GOT3 (cell line): ENCODE measurements at regions not wholly inside any gene's neighbourhood (a gene's known extent, or its start where the extent isn't known, plus 50 kb on each side); places are given as distances from the start of the nearest gene placed in this dataset.

Source experiments
- DNase-seq: peaks from one replicate; lab custom pipeline; 2025; ENCODE audit warnings: mixed read lengths; lab: John Stamatoyannopoulos, UW

- DNase-seq: no peak
These were observed 335.2 kb upstream of the RNF32 start for GRCh38 chr7:156305351-156305750.

GRCh38 chr7:156282816-156283215, 357.8 kb upstream of the RNF32 start:
- no peak for DNase-seq

- no peak for DNase-seq
These were observed 360.9 kb upstream of the RNF32 start for GRCh38 chr7:156279635-156280034.

GRCh38 chr7:156275292-156275691, 365.3 kb upstream of the RNF32 start:
- DNase-seq: no peak

GRCh38 chr7:156274557-156274956, 366.0 kb upstream of the RNF32 start:
- DNase-seq: no peak

- no peak for DNase-seq
These were observed 379.0 kb upstream of the RNF32 start for GRCh38 chr7:156261581-156261980.

- DNase-seq: no peak
These were observed 382.7 kb upstream of the RNF32 start for GRCh38 chr7:156257904-156258303.

- no peak for DNase-seq
These were observed 384.9 kb upstream of the RNF32 start for GRCh38 chr7:156255635-156256034.

- no peak for DNase-seq
These were observed 388.7 kb upstream of the RNF32 start for GRCh38 chr7:156251861-156252260.

- DNase-seq: no peak
These were observed 400.0 kb upstream of the RNF32 start for GRCh38 chr7:156240532-156240931.

GRCh38 chr7:156238366-156239133, 402.0 kb upstream of the RNF32 start:
- no peak for DNase-seq

- no peak for DNase-seq
These were observed 403.0 kb upstream of the RNF32 start for GRCh38 chr7:156237614-156238013.

- no peak for DNase-seq
These were observed 403.5 kb upstream of the RNF32 start for GRCh38 chr7:156236936-156237599.

- no peak for DNase-seq
These were observed 404.2 kb upstream of the RNF32 start for GRCh38 chr7:156236181-156236889.

GRCh38 chr7:156234666-156235494, 405.7 kb upstream of the RNF32 start:
- DNase-seq: no peak

GRCh38 chr7:156234192-156234591, 406.4 kb upstream of the RNF32 start:
- no peak for DNase-seq

- no peak for DNase-seq
These were observed 407.5 kb upstream of the RNF32 start for GRCh38 chr7:156232931-156233705.

- DNase-seq: no peak
These were observed 410.0 kb upstream of the RNF32 start for GRCh38 chr7:156230576-156230975.

- no peak for DNase-seq
These were observed 412.6 kb upstream of the SHH start for GRCh38 chr7:156224833-156225225.

- no peak for DNase-seq
These were observed 411.9 kb upstream of the SHH start for GRCh38 chr7:156223935-156224832.
